Mesenchymal stem cell (in vitro differentiated cells and primary cell): ENCODE measurements at regions not wholly inside any gene's neighbourhood (a gene's known extent, or its start where the extent isn't known, plus 50 kb on each side); places are given as distances from the start of the nearest gene placed in this dataset.
A peak's percentile ranks its signal among the peaks of the same experiment; 100 is the strongest.

Experiments
- DNase-seq: peaks from one replicate; pipeline ENCODE4 v3.0.0-alpha.2; 2013
- H2AFZ ChIP-seq: one replicate; pipeline ENCODE4 v1.6.1; 2013; ENCODE audit warnings: low read depth, mild to moderate bottlenecking, control low read depth, inconsistent platforms, low read length, moderate library complexity
- H2AK5ac ChIP-seq: 2 replicates; pipeline ENCODE4 v1.6.1; 2013; ENCODE audit warnings: low read length, moderate library complexity, mild to moderate bottlenecking, inconsistent platforms; ENCODE audit not compliant: severe bottlenecking
- H2BK120ac ChIP-seq: one replicate; pipeline ENCODE4 v1.6.1; 2013; ENCODE audit warnings: low read depth, mild to moderate bottlenecking, inconsistent platforms, low read length, moderate library complexity
- H2BK12ac ChIP-seq, 2 experiments: one replicate each; pipeline ENCODE4 v1.6.1; 2013; ENCODE audit warnings: inconsistent platforms in 2 of 2, low read length in 2 of 2, mild to moderate bottlenecking in 2 of 2, moderate library complexity in 2 of 2, control low read depth in 1 of 2
- H2BK15ac ChIP-seq: one replicate; pipeline ENCODE4 v1.6.1; 2013; ENCODE audit warnings: mild to moderate bottlenecking, low read depth, inconsistent platforms; ENCODE audit not compliant: poor library complexity, severe bottlenecking
- H2BK5ac ChIP-seq: 2 replicates; pipeline ENCODE4 v1.6.1; 2013; ENCODE audit warnings: low read depth, mild to moderate bottlenecking, low read length, control low read depth, inconsistent platforms; ENCODE audit not compliant: poor library complexity, severe bottlenecking
- H3K14ac ChIP-seq, 2 experiments: one replicate each; pipeline ENCODE4 v1.6.1; 2013; ENCODE audit warnings: inconsistent platforms in 2 of 2, low read length in 2 of 2, control low read depth in 1 of 2, mild to moderate bottlenecking in 1 of 2, moderate library complexity in 1 of 2
- H3K18ac ChIP-seq, 2 experiments: one replicate each; pipeline ENCODE4 v1.6.1; 2013; ENCODE audit warnings: inconsistent platforms in 2 of 2, low read length in 2 of 2, control low read depth in 1 of 2, low read depth in 1 of 2, mild to moderate bottlenecking in 1 of 2
- H3K23ac ChIP-seq, 2 experiments: one replicate each; pipeline ENCODE4 v1.6.1; 2013; ENCODE audit warnings: inconsistent platforms in 2 of 2, low read length in 2 of 2, mild to moderate bottlenecking in 2 of 2, moderate library complexity in 2 of 2, control low read depth in 1 of 2
- H3K27ac ChIP-seq: 2 replicates; pipeline ENCODE4 v1.5.1; 2013; ENCODE audit warnings: mild to moderate bottlenecking, moderate library complexity, low read length, control low read depth, inconsistent platforms; ENCODE audit not compliant: poor library complexity, severe bottlenecking
- H3K27me3 ChIP-seq, 2 experiments: 2 replicates each; pipeline versions ENCODE4 v1.6.1 to v1.7.0; 2013; ENCODE audit warnings: low read length in 2 of 2, mild to moderate bottlenecking in 2 of 2, moderate library complexity in 2 of 2, control low read depth in 1 of 2, inconsistent platforms in 1 of 2; ENCODE audit not compliant: control insufficient read depth in 1 of 2, insufficient read depth in 1 of 2
- H3K36me3 ChIP-seq, 2 experiments: 2 replicates each; pipeline versions ENCODE4 v1.6.1 to v1.7.0; 2013; ENCODE audit warnings: low read length in 2 of 2, control low read depth in 1 of 2, inconsistent platforms in 1 of 2, low read depth in 1 of 2, mild to moderate bottlenecking in 1 of 2; ENCODE audit not compliant: insufficient read depth in 2 of 2, control insufficient read depth in 1 of 2
- H3K4ac ChIP-seq, 2 experiments: one replicate each; pipeline ENCODE4 v1.6.1; 2013; ENCODE audit warnings: inconsistent platforms in 2 of 2, low read length in 2 of 2, mild to moderate bottlenecking in 2 of 2, moderate library complexity in 2 of 2, control low read depth in 1 of 2, low read depth in 1 of 2
- H3K4me1 ChIP-seq: 2 replicates; pipeline ENCODE4 v1.6.1; 2013; ENCODE audit warnings: low read depth, low read length, control low read depth; ENCODE audit not compliant: control insufficient read depth, insufficient read depth
- H3K4me2 ChIP-seq: 2 replicates; pipeline ENCODE4 v1.6.1; 2013; ENCODE audit warnings: low read length, mild to moderate bottlenecking, inconsistent platforms; ENCODE audit not compliant: poor library complexity, severe bottlenecking
- H3K4me3 ChIP-seq, 2 experiments: 2 replicates each; pipeline versions ENCODE4 v1.5.1 to v1.7.0; 2013; ENCODE audit warnings: low read length in 2 of 2, mild to moderate bottlenecking in 2 of 2, control low read depth in 1 of 2, low read depth in 1 of 2; ENCODE audit not compliant: insufficient read depth in 1 of 2
- H3K79me1 ChIP-seq: replicated peaks from 2 replicates; pipeline ENCODE4 v1.6.1; 2013; ENCODE audit warnings: mild to moderate bottlenecking, control low read depth, low read length, inconsistent platforms; ENCODE audit not compliant: poor library complexity, severe bottlenecking
- H3K9ac ChIP-seq: 2 replicates; pipeline ENCODE4 v1.7.0; 2013; ENCODE audit warnings: mild to moderate bottlenecking, low read length, moderate library complexity
- H3K9me3 ChIP-seq: 2 replicates; pipeline ENCODE4 v1.7.0; 2013; ENCODE audit warnings: mild to moderate bottlenecking, low read length; ENCODE audit not compliant: control insufficient read depth
- H4K8ac ChIP-seq: one replicate; pipeline ENCODE4 v1.6.1; 2013; ENCODE audit warnings: inconsistent platforms, mild to moderate bottlenecking, low read length, moderate library complexity
- H4K91ac ChIP-seq: one replicate; pipeline ENCODE4 v1.6.1; 2013; ENCODE audit warnings: mild to moderate bottlenecking, low read length, inconsistent platforms
- WGBS: methylation state at CpG from one replicate; pipeline ENCODE4 v1.1.7; 2013; ENCODE audit warnings: mixed read lengths; 5-methylcytosine and 5-hydroxymethylcytosine counted together

- H4K91ac ChIP-seq: no peak overlapping the region
- H3K14ac ChIP-seq: no peak overlapping the region
- H3K4me2 ChIP-seq: no peak overlapping the region
- no peak overlapping the region for H3K23ac ChIP-seq
- H3K79me1 ChIP-seq: peaks cover 4% of the 10 kb centered on the region
- H2BK12ac ChIP-seq: no peak overlapping the region
- 96% methylated on average over 11 of the region's 11 CpGs for WGBS
- no peak overlapping the region for H3K4ac ChIP-seq
- peaks cover 13% of the 10 kb centered on the region for H3K4me1 ChIP-seq
- no peak overlapping the region for H2AFZ ChIP-seq
- H2AK5ac ChIP-seq: no peak overlapping the region
- DNase-seq: no peak
- H3K9me3 ChIP-seq: no peaks in the 10 kb centered on the region
- no peak overlapping the region for H3K4me3 ChIP-seq
- no peak overlapping the region for H3K18ac ChIP-seq
- no peaks in the 10 kb centered on the region for H3K27me3 ChIP-seq
- no peak overlapping the region for H2BK15ac ChIP-seq
- no peak overlapping the region for H2BK120ac ChIP-seq
- H3K27ac ChIP-seq: no peak overlapping the region
- H3K9ac ChIP-seq: no peak overlapping the region
- no peak overlapping the region for H2BK5ac ChIP-seq
- H3K36me3 ChIP-seq: peaks cover 0 to 28% of the 10 kb centered on the region in 2 experiments
- no peak overlapping the region for H4K8ac ChIP-seq
Observed at GRCh38 chr16:85443116-85443515, 170.0 kb upstream of the GSE1 start.

- Histone ChIP-seq H3K4me2 (no peak overlapping the region), H3K4me3 (no peak overlapping the region), H3K4ac (no peak overlapping the region), H3K79me1 (peaks cover 4% of the 10 kb centered on the region), H3K36me3 (peaks cover 0 to 24% of the 10 kb centered on the region in 2 experiments), H3K14ac (no peak overlapping the region), H2BK5ac (no peak overlapping the region), H3K27me3 (no peaks in the 10 kb centered on the region), H3K9ac (no peak overlapping the region), H3K9me3 (no peaks in the 10 kb centered on the region), H4K8ac (no peak overlapping the region), H2AK5ac (no peak overlapping the region), H2BK120ac (no peak overlapping the region), H4K91ac (no peak overlapping the region), H3K23ac (no peak overlapping the region), H3K27ac (no peak overlapping the region), H3K18ac (no peak overlapping the region), H2BK15ac (no peak overlapping the region), H2AFZ (no peak overlapping the region), H3K4me1 (peaks cover 13% of the 10 kb centered on the region), H2BK12ac (no peak overlapping the region)
- no peak for DNase-seq
- 92% methylated on average over 15 of the region's 15 CpGs for WGBS
Observed at GRCh38 chr16:85443531-85443930, 169.6 kb upstream of the GSE1 start.

- no peak overlapping the region for H3K4ac ChIP-seq
- H3K9me3 ChIP-seq: no peaks in the 10 kb centered on the region
- H2BK5ac ChIP-seq: no peak overlapping the region
- 75% methylated on average over 27 of the region's 27 CpGs for WGBS
- no peak overlapping the region for H3K27ac ChIP-seq
- no peak overlapping the region for H3K23ac ChIP-seq
- no peak for DNase-seq
- H3K9ac ChIP-seq: no peak overlapping the region
- peaks cover 15% of the 10 kb centered on the region for H3K4me1 ChIP-seq
- no peak overlapping the region for H2AFZ ChIP-seq
- no peak overlapping the region for H2AK5ac ChIP-seq
- no peak overlapping the region for H3K14ac ChIP-seq
- H2BK12ac ChIP-seq: no peak overlapping the region
- no peak overlapping the region for H4K8ac ChIP-seq
- no peak overlapping the region for H3K18ac ChIP-seq
- H3K4me3 ChIP-seq: no peak overlapping the region
- H3K4me2 ChIP-seq: no peak overlapping the region
- peak overlapping the region; percentile 44 for H2BK15ac ChIP-seq
- H3K79me1 ChIP-seq: peaks cover 6% of the 10 kb centered on the region
- H2BK120ac ChIP-seq: no peak overlapping the region
- no peak overlapping the region for H4K91ac ChIP-seq
- no peaks in the 10 kb centered on the region for H3K27me3 ChIP-seq
- H3K36me3 ChIP-seq: peaks cover 0 to 9% of the 10 kb centered on the region in 2 experiments
Observed at GRCh38 chr16:85445064-85445778, 167.9 kb upstream of the GSE1 start.

GRCh38 chr16:85445779-85446222, 167.3 kb upstream of the GSE1 start:
- no peak overlapping the region for H3K4ac ChIP-seq
- H3K18ac ChIP-seq: no peak overlapping the region
- H3K23ac ChIP-seq: no peak overlapping the region
- H3K27me3 ChIP-seq: no peaks in the 10 kb centered on the region
- H3K4me3 ChIP-seq: no peak overlapping the region
- H3K9me3 ChIP-seq: no peaks in the 10 kb centered on the region
- H3K14ac ChIP-seq: no peak overlapping the region
- H3K27ac ChIP-seq: no peak overlapping the region
- 96% methylated on average over 14 of the region's 14 CpGs for WGBS
- H2AK5ac ChIP-seq: no peak overlapping the region
- H2BK120ac ChIP-seq: no peak overlapping the region
- H3K4me1 ChIP-seq: peaks cover 15% of the 10 kb centered on the region
- H4K8ac ChIP-seq: no peak overlapping the region
- H3K9ac ChIP-seq: no peak overlapping the region
- no peak overlapping the region for H2AFZ ChIP-seq
- no peak overlapping the region for H2BK15ac ChIP-seq
- H4K91ac ChIP-seq: no peak overlapping the region
- no peak overlapping the region for H2BK5ac ChIP-seq
- H3K36me3 ChIP-seq: peaks cover 0 to 7% of the 10 kb centered on the region in 2 experiments
- no peak overlapping the region for H3K4me2 ChIP-seq
- H3K79me1 ChIP-seq: peaks cover 6% of the 10 kb centered on the region
- no peak for DNase-seq
- no peak overlapping the region for H2BK12ac ChIP-seq
